GM18951 (cell line): ENCODE measurements at regions not wholly inside any gene's neighbourhood (a gene's known extent, or its start where the extent isn't known, plus 50 kb on each side); places are given as distances from the start of the nearest gene placed in this dataset.

Experiments
- POLR2A ChIP-seq: IDR thresholded peaks from 4 replicates; pipeline ENCODE4 v1.6.1; 2011; ENCODE audit warnings: mild to moderate bottlenecking; ENCODE audit not compliant: insufficient read length, insufficient read depth; ENCODE audit errors: extremely low read depth
- in situ Hi-C: fragments of 300-500 bp; cut with MboI; formaldehyde crosslinking; loops from one replicate; pipeline ENCODE4 v1.12.0; 2022; ENCODE audit warnings: low sequenced_read_pairs, mixed read lengths, inconsistent platforms; ENCODE audit not compliant: unreplicated experiment

DNA sequence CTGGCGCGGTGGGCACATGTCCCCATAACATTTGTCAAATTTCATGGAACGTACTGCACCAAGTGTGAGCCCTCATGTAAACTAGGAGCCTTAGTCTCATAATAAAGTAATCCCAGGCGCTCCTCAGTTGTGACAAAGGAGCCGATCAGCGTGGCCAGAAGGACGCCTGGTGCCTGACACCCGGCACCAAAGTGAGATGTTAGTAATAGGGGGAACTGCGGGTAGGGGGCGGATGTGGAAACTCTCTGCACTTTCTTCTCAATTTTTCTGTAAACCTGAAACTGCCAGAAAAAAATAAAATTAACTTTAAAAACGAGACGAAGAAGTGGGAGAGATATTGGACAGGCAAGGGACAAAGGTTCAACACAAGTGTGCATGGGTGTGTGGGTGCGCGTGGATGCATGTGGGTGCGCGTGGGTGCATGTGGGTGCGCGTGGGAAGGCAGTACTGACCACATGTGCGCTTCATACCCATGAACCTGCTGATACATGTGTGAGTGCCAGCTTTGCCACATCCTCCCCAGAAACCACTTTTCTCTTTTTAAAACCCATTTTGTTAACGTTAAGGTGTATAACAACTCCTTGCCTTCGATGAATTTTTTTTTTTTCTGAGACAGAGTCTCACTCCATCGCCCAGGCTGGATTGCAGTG lies 55.4 kb upstream of the LINC01488 start:
- in situ Hi-C loops: no loop called here
- TF ChIP-seq POLR2A: no peak

DNA sequence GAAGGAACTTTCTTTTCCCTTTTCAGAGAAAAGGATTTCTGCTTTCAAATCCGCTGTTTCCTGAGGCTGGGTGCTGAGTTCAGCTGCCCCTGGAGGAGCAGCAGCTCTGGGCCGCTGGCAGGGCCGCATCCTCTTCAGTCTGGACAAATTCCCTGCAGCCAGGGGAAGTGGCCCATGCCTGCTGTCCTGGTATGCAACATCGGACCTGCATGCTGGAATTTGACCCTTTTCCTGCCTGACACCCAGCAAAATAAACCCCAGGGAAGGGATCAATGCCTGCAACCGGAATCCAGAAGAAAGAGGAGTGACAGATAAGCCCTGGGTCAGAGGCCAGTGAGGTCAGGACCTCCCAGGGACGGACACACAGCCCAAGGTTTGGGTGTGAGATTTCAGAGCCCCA lies 54.1 kb upstream of the LINC01488 start:
- no peak for TF ChIP-seq POLR2A

DNA sequence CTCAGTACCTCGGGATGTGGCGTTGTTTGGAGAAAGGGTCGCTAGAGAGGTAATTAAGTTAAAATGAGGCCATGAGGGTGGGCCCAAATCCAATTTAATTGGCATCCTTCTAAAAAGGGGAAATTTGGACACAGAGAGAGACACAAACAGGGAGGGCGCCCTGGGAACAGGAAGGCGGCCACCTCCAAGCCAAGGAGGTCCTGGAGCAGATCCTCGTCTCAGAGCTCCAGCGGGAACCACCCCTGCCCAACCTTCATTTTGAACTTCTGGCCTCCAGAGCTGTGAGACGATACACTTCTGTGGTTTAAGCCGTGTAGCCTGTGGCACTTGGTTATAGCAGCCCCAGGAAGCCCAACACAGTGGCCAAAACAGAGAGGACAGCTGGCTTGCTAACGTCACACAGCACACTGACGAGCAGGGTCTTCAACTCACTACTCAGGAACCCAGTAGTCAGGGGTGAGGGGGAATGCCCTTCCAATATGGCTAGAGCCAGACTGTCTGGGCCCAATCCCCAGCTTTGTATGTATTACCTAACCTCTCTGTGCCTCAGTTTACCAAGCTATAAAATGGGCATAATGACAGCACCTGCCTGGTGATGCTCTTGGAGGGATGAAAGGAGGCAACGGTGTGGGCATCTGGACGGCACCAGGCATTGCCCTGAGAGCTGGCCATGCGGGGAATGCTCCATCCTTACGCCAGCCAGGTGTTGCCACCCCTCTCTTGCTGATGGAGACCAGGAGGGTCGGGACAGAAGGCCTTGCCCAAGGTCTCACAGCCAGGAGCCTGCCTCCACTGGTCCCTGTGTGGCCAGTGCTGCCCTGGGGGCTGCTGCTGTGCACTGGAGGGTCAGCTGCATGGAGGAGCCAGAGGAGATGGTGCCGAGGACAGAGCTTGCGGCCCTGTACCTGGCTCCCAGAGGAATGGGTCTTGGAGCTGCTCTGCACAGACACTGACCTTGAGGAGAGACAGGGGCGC lies 53.3 kb upstream of the LINC01488 start:
- no peak for TF ChIP-seq POLR2A
- in situ Hi-C loops: no loop called here

More for the DNA sequence above, 54.1 kb upstream of the LINC01488 start:
- in situ Hi-C loops: no loop called here

DNA sequence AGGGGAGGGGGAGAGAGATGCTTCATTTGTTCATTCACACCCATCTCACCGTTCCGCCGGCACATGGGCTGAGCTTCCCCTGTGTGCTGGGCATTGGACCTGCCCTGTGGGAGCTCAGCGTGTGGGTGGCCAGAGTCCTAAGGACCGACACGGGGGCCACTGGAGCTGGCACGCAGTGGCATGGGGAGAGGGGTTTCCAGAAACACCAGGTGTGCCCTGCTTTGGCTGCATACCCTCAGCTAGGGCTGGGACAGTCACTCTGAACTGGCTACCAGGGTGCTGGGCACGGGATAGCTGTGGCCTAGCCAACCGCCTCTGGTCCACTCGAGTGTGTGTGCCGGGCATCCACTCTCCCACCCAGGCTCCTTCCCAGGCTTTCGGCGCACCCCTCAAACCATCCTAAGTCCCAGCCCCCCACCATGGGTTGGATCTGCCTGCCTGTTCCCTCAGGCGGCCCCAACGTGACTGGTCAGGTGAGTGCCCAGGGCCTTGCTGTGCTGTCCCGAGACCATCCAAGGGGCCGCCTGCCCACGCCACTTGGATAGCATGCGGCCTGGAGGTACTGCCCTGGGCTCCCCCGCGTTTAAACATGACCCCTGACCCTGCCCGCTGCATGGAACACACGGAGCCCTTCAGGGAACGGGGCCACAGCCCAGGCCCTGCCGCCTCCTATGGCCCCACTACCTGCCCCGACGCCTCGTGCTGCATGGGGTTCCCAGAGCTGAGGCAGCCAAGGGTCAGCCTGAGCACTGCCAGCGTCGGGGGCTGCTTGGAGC lies 51.6 kb upstream of the LINC01488 start:
- in situ Hi-C loops: no loop called here
- TF ChIP-seq POLR2A: no peak

DNA sequence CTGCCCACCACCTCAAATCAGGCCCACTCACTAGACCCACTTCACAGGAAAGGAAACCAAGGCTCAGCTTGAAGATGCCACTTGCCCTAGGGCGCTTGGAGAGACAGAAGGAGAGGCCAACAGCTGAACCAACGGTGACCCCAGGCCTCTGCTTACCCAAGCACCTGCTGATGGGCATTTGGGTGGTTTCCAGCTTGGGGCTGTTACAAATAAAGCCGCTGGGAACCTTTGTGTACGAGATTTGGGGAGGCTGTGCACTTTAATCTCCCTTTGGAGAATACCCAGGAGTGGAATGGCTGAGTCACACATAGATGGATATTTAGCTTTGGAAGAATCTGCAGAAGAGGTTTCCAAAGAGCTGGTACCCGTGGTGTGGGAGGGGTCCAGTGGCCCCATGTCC lies 50.9 kb upstream of the LINC01488 start:
- TF ChIP-seq POLR2A: no peak
- in situ Hi-C loops: no loop called here

DNA sequence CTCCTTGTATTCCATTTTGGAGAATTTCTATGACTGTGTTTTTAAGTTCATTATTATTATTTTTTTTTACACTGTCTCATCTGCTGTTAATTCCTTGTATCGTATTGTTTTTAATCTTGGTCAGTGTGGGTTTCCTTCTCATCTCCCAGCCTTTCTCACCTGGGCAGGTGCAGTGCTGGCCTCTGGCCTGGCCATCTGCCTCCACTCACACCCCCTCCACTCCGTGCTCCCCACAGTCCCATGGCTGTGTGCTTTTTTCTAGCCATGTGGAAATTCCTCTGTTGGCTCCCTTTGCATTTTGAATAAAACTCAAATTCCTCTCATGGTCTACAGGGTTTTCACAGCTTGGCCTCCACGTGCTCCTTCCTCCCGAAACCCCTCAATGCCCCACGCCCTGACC lies 50.3 kb upstream of the LINC01488 start:
- TF ChIP-seq POLR2A: no peak
- in situ Hi-C loops: no loop called here
